GM19240 (cell line): ENCODE measurements at regions not wholly inside any gene's neighbourhood (a gene's known extent, or its start where the extent isn't known, plus 50 kb on each side); places are given as distances from the start of the nearest gene placed in this dataset.

ENCODE experiments used
- DNase-seq: peaks from one replicate; pipeline ENCODE4 v3.0.0; 2011; ENCODE audit warnings: low spot score; ENCODE audit not compliant: insufficient read length

GRCh38 chr6:26149240-26149639 lies 62.0 kb downstream of the HFE start:
- DNase-seq, result no peak

GRCh38 chr6:26152226-26153101 lies 65.2 kb downstream of the HFE start:
- DNase-seq, result no peak

GRCh38 chr6:26155061-26155930 lies 68.1 kb downstream of the HFE start:
- DNase-seq, result no peak

- peak; percentile 54 for DNase-seq
Measured at GRCh38 chr6:26156105-26156849, 69.0 kb downstream of the HFE start.

DNA sequence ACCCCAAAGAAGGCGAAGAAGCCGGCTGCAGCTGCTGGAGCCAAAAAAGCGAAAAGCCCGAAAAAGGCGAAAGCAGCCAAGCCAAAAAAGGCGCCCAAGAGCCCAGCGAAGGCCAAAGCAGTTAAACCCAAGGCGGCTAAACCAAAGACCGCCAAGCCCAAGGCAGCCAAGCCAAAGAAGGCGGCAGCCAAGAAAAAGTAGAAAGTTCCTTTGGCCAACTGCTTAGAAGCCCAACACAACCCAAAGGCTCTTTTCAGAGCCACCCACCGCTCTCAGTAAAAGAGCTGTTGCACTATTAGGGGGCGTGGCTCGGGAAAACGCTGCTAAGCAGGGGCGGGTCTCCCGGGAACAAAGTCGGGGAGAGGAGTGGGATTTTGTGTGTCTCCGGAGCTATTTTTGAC lies 69.6 kb downstream of the HFE start:
- no peak for DNase-seq

DNA sequence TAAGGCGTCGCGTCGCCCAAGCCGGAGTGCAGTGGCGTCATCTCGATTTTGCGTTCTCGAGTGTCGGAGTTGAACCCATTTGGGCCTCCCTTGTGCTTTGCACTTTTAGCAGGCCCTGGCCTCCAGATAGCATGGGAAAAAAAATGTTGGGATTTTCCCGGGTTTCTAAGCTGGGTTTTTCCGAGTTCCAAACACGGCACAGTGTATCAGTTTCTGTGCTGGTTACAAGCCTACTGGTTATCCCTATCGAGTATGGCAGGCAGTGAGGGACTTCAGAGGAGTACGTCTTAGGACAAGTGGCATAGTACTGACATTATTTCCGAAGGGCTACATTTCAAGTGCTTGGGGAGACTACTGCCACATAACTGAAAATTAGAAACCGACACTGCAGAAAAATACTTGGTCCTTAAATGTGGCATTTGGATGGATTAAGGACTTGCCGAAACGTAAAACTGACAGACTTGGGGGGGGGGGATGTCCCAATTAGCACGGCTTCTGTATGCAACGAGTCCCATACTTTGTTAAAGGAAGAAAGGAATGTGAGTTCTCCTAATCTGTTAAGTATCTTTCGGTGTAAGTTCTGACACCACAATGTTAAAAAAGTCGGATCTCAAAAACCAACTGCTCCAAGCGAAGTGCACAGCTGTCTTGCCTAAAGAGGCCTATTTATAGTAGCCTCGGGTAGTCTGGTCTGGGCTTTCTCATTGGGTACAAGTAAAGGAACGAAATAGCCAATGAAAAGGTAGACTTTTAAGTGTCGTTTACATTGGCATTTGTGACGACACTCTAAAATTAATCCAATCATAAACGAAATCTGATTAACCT lies 70.2 kb downstream of the HFE start:
- no peak for DNase-seq

DNA sequence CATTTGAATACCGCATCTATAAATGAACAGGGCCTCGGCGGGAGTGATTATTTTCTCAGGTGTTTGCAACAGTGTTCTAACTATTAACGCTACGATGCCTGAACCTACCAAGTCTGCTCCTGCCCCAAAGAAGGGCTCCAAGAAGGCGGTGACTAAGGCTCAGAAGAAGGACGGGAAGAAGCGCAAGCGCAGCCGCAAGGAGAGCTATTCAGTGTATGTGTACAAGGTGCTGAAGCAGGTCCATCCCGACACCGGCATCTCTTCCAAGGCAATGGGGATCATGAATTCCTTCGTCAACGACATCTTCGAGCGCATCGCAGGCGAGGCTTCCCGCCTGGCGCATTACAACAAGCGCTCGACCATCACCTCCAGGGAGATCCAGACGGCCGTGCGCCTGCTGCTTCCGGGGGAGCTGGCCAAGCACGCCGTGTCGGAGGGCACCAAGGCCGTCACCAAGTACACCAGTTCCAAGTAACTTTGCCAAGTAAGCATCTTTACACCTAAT lies 70.9 kb downstream of the HFE start:
- no peak for DNase-seq

GRCh38 chr6:26158581-26159356 lies 71.5 kb downstream of the HFE start:
- DNase-seq, result no peak

DNA sequence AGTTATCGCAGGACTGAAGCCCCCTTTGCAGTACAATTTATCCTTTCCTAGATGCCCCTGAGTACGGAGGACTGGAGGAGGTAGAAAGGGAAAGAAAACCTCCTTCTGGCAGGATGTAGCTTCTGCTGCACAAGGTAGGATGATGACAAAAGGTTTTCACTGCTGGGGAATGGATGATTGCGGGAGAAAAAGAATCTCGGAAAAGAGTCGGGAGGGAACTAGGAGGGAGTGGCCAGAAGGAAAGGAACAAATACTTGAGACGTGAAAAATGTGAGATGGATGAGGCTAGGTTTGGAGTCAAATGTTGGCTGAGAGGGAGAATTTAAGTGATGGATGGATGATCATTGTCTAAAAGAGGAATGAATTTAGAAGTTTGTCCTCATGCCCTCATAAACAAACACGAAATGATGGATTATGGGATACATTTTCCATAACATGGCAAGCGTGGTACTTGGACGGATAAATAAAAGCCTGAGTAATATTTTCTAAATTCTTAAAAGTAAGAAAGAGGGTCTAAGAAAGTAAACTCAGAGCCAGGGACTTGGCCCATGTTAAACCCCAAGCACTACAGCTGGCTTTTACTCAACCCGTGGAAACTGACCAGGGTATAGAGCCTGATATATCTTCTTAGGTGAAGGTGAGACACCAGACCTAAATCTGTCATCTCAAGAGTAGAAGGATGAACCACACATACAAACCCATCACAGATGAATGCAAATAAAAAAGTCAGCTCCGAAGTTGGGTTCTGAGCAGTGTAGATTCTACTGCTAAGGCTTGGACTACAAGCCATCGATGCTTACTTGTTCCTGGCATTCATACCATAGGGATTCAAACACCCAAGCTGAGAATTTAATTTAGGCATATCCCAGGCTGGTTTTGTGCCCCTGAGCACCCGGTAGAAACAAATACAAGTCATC lies 72.4 kb downstream of the HFE start:
- no peak for DNase-seq

GRCh38 chr6:26161322-26161721 lies 74.1 kb downstream of the HFE start:
- DNase-seq, result no peak

- no peak for DNase-seq
Measured at GRCh38 chr6:26162399-26162798, 75.2 kb downstream of the HFE start.

DNA sequence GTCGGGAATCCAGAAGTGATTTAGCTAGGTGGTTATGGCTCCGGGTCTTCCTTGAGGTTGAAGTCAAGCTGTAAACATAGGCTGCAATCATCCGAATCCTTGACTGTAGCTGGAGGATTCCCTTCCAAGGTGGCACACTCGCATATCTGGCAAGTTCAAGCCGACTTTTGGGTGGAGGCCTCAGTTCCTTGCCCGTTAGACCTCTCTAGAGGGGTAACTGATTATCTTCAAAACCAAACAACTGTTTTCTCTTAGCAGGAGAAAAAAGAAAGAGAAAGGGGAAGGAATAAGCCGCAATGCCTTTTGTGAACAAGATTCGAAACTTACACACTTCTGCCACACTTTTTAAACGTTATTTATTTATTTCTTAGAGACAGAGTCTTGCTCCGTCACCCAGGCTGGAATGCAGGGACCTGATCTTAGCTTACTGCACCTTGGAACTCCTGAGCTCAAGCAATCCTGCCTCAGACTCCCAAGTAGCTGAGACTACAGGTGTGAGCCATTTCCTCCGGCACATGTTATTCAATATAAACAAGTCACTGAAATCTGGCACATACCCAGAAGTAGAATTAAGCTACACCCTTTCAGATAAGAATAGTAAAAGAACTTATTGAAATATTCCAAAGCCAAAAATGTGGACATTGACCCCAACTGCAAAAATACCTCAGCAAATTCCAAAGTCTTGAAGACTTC lies 76.3 kb downstream of the HFE start:
- DNase-seq, result no peak

DNA sequence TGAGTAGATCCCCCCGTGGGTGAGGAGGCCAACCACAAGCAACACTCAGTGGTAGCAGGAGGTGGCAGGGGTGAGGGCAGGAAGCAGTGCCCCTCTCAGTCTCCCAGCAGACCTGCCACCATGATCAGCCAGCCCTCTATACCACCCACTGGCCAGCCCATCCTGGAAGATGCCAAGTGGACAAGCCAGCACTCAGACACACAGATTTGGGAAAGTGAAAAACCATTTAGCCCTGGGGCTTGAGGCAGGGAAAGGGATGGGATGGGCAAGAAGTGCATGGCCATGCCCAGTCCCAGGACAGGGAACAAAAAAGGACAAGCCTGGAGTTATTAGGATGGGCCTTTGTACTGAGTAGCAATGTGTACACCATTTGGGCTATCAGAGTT lies 76.9 kb downstream of the HFE start:
- DNase-seq, result no peak

DNA sequence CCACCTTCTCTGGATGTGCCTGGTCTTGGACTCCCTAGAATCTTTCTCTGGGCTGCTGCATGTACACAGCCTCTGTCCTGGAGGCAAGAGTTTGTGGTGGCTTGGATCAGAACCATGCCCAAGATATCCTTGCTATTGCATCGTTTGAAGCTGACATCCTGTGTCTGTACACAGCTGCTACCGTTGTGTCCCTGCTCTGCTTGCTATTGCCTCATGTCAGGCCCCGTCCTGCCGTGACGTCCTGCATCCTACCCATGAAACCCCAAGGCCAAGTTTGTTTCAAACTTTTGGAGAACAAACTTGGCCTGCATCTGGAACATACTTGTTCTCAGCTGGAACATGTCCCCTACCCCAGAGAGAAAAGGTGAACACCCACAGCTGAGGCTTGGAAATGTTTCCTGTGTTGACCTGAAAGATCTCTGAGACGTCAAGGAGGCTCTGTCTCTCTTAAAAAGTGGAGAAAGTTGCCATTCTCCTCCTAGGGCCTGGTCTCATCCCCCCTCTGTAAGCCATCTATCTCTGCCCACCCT lies 78.1 kb downstream of the HFE start:
- DNase-seq, result no peak

- DNase-seq, result no peak
Measured at GRCh38 chr6:26170181-26170580, 83.0 kb downstream of the HFE start.

DNA sequence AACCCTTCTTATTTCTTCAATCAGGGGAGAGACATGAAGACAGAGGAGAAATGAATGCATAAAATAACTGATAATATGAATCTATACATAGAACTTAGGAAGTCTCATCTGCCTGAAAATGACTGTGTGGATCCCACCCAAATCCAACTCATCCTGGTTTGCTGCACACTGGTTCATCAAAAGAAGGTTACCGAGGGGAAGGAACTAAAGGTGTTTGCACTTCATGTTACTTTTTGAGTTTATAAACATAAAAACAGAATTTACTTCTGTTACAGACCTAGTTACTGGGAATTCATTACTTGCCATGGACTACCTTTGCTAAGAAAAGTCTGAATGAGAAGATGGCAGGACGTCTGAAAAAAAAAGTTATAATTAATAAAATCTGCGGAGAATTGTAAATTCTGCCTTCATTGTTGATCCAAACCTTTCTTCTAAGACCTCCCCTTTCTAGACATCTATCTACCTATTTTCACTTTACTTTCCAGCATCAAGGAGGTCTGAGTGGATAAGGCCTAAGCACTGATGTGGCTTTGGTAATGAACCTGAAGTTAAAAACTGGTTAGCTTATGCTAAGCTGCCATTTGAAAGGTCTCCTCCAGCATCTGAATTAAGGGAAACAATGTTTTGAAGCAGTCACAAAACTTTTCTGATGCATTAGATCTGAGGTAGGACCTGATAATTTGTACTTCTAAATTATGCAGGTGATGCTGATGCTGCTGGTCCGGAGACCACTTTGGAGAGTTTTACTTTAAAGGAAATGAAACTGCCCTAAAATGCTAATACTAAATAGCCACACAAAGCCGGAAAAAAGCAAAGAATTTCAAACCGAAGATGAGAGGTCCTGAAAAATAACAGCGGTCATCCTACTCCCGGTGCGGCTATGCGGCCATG lies 84.0 kb downstream of the HFE start:
- DNase-seq, result no peak

DNA sequence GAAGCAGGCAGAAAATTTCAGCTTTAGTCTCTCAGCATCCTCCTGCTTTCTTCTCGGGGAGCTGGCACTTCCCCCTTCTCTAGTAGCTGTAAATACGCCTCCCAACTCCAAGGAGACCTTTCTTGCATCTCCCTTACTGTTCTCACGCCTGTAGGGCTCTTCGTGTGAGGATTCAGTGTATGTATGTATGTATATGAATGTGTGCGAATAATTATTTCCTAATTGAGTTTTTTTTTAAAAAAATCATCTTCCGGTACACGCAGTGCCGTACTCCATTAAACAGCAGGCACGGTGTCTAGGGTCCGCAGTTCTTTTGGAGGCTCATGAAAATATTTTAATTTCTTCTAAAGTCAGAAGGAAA lies 85.4 kb downstream of the HFE start:
- no peak for DNase-seq
